SU-DHL-6 (cell line): ENCODE measurements at regions not wholly inside any gene's neighbourhood (a gene's known extent, or its start where the extent isn't known, plus 50 kb on each side); places are given as distances from the start of the nearest gene placed in this dataset.

Experiments
- EZH2phosphoT487 ChIP-seq: fragments of 200-600 bp; sonication (generic), shearing (Covaris generic); conservative IDR thresholded peaks from 2 replicates; pipeline ENCODE4 v1.6.1; 2018; ENCODE audit warnings: mild to moderate bottlenecking, antibody characterized with exemption, low read length, moderate library complexity, mixed read lengths
- TF ChIP-seq, protein P1 (sequence below): fragments of 200-600 bp; sonication (generic); IDR thresholded peaks from one replicate; pipeline ENCODE4 v1.5.1; 2017; ENCODE audit warnings: antibody characterized with exemption, mild to moderate bottlenecking, low read length, moderate library complexity; ENCODE audit not compliant: insufficient read depth, poor library complexity, severe bottlenecking

DNA sequence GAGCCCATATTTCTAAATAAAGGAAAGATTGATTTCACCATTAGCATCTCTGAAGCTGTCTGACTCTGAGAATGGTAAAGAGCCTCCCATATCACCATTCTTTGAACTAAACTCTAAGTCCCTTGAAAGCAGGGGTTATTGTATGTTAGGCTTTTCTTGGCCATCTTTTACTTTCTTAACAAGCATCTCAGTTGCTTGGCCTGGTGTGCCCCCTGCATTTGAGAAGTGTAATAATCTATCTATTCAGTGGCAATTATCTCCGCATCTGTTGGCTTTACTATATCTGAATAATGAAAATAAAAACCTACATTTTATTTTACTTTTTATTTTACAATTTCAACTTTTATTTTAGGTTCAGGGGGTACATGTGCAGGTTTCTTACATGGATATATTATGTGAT lies 128.3 kb upstream of the ARMCX2 start:
- no peak for TF ChIP-seq EZH2phosphoT487
- TF ChIP-seq, protein P1, sequence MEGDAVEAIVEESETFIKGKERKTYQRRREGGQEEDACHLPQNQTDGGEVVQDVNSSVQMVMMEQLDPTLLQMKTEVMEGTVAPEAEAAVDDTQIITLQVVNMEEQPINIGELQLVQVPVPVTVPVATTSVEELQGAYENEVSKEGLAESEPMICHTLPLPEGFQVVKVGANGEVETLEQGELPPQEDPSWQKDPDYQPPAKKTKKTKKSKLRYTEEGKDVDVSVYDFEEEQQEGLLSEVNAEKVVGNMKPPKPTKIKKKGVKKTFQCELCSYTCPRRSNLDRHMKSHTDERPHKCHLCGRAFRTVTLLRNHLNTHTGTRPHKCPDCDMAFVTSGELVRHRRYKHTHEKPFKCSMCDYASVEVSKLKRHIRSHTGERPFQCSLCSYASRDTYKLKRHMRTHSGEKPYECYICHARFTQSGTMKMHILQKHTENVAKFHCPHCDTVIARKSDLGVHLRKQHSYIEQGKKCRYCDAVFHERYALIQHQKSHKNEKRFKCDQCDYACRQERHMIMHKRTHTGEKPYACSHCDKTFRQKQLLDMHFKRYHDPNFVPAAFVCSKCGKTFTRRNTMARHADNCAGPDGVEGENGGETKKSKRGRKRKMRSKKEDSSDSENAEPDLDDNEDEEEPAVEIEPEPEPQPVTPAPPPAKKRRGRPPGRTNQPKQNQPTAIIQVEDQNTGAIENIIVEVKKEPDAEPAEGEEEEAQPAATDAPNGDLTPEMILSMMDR: no peak
